ENCODE measurements at regions not wholly inside any gene's neighbourhood (a gene's known extent, or its start where the extent isn't known, plus 50 kb on each side); places are given as distances from the start of the nearest gene placed in this dataset.

GRCh38 chr6:12479881-12480280 lies 189.7 kb downstream of the EDN1 start:
- TF ChIP-seq POLR2AphosphoS5 (IDR thresholded peaks at IDR 0.05), result no peak
- TF ChIP-seq, protein P1, sequence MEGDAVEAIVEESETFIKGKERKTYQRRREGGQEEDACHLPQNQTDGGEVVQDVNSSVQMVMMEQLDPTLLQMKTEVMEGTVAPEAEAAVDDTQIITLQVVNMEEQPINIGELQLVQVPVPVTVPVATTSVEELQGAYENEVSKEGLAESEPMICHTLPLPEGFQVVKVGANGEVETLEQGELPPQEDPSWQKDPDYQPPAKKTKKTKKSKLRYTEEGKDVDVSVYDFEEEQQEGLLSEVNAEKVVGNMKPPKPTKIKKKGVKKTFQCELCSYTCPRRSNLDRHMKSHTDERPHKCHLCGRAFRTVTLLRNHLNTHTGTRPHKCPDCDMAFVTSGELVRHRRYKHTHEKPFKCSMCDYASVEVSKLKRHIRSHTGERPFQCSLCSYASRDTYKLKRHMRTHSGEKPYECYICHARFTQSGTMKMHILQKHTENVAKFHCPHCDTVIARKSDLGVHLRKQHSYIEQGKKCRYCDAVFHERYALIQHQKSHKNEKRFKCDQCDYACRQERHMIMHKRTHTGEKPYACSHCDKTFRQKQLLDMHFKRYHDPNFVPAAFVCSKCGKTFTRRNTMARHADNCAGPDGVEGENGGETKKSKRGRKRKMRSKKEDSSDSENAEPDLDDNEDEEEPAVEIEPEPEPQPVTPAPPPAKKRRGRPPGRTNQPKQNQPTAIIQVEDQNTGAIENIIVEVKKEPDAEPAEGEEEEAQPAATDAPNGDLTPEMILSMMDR (IDR thresholded peaks at IDR 0.05; ENCODE audit: poor library complexity, severe bottlenecking), result no peak
